GM12892 (cell line): ENCODE measurements at regions not wholly inside any gene's neighbourhood (a gene's known extent, or its start where the extent isn't known, plus 50 kb on each side); places are given as distances from the start of the nearest gene placed in this dataset.

Source experiments
- POLR2A ChIP-seq: IDR thresholded peaks from 2 replicates; pipeline ENCODE4 v1.6.1; 2011; ENCODE audit warnings: low read depth, low read length, control low read depth
- POLR2AphosphoS5 ChIP-seq: IDR thresholded peaks from 2 replicates; pipeline ENCODE4 v1.6.1; 2011; ENCODE audit warnings: low read depth, low read length, control low read depth

DNA sequence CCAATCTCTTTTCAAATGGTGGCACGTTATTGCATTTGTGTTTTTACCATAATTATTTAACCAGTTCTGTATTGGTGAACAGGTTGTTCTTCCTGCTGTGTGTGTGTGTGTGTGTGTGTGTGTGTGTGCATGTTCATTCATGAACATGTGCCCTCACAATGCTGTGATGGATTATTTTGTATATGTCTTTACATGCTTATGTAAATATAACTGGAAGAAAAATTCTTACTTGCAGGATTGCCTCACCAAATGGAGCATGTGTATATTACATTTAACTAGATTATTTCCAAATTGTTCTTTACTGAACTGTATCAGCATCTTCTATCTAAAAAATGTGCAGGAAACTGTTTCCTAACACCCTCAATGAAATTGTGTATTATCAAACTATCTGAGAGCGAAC is 175.2 kb upstream of the ZPLD1 start:
- TF ChIP-seq POLR2AphosphoS5 (no peak), POLR2A (no peak)
